ENCODE measurements at regions not wholly inside any gene's neighbourhood (a gene's known extent, or its start where the extent isn't known, plus 50 kb on each side); places are given as distances from the start of the nearest gene placed in this dataset.

GRCh38 chr1:193348091-193348768, 161.8 kb upstream of the B3GALT2 start:
- DNase-seq, result no peak

GRCh38 chr1:193346085-193346484, 159.7 kb upstream of the B3GALT2 start:
- DNase-seq, result no peak

GRCh38 chr1:193342811-193343210, 156.4 kb upstream of the B3GALT2 start:
- DNase-seq, result no peak

- no peak for DNase-seq
Observed at GRCh38 chr1:193340331-193340730, 153.9 kb upstream of the B3GALT2 start.

- DNase-seq, result no peak
Observed at GRCh38 chr1:193339401-193339800, 153.0 kb upstream of the B3GALT2 start.

- no peak for DNase-seq
Observed at GRCh38 chr1:193338194-193338593, 151.8 kb upstream of the B3GALT2 start.

GRCh38 chr1:193335806-193336428, 149.5 kb upstream of the B3GALT2 start:
- DNase-seq, result no peak

- DNase-seq, result no peak
Observed at GRCh38 chr1:193333166-193333565, 146.8 kb upstream of the B3GALT2 start.

GRCh38 chr1:193326296-193326695, 139.9 kb upstream of the B3GALT2 start:
- no peak for DNase-seq

- no peak for DNase-seq
Observed at GRCh38 chr1:193325771-193326170, 139.4 kb upstream of the B3GALT2 start.

- no peak for DNase-seq
Observed at GRCh38 chr1:193325042-193325441, 138.6 kb upstream of the B3GALT2 start.

GRCh38 chr1:193322211-193322610, 135.8 kb upstream of the B3GALT2 start:
- DNase-seq, result no peak

- no peak for DNase-seq
Observed at GRCh38 chr1:193321242-193321840, 134.9 kb upstream of the B3GALT2 start.

GRCh38 chr1:193320270-193320669, 133.9 kb upstream of the B3GALT2 start:
- no peak for DNase-seq

- DNase-seq, result no peak
Observed at GRCh38 chr1:193318347-193318746, 131.9 kb upstream of the B3GALT2 start.

GRCh38 chr1:193313354-193314140, 127.1 kb upstream of the B3GALT2 start:
- no peak for DNase-seq

- no peak for DNase-seq
Observed at GRCh38 chr1:193312432-193312831, 126.0 kb upstream of the B3GALT2 start.

GRCh38 chr1:193311226-193311948, 125.0 kb upstream of the B3GALT2 start:
- no peak for DNase-seq

- no peak for DNase-seq
Observed at GRCh38 chr1:193310564-193310963, 124.2 kb upstream of the B3GALT2 start.

GRCh38 chr1:193309936-193310475, 123.6 kb upstream of the B3GALT2 start:
- DNase-seq, result no peak

GRCh38 chr1:193308438-193308837, 122.0 kb upstream of the B3GALT2 start:
- no peak for DNase-seq

- DNase-seq, result no peak
Observed at GRCh38 chr1:193306430-193306829, 120.0 kb upstream of the B3GALT2 start.
